Hematopoietic multipotent progenitor cell treated with erythropoietin and hydrocortisone succinate and interleukin-3 and kit ligand, for 8 days (in vitro differentiated cells): ENCODE measurements at regions not wholly inside any gene's neighbourhood (a gene's known extent, or its start where the extent isn't known, plus 50 kb on each side); places are given as distances from the start of the nearest gene placed in this dataset.
"Not testable (repeated sequence)": the region's sequence is repeated elsewhere in the genome, so short reads cannot be mapped to it uniquely, and the experiment has no call there.

Experiments
- DNase-seq: peaks from one replicate; pipeline ENCODE4 v3.0.0-alpha.2; 2015

- DNase-seq, result no peak
These were observed 448.3 kb upstream of the PROX1 start for GRCh38 chr1:213539464-213539863.

- DNase-seq, result no peak
These were observed 446.1 kb upstream of the PROX1 start for GRCh38 chr1:213541641-213542040.

GRCh38 chr1:213545181-213545580, 442.6 kb upstream of the PROX1 start:
- not testable (repeated sequence) for DNase-seq

- no peak for DNase-seq
These were observed 437.8 kb upstream of the PROX1 start for GRCh38 chr1:213549982-213550381.

GRCh38 chr1:213550804-213551203, 437.0 kb upstream of the PROX1 start:
- DNase-seq, result no peak

- DNase-seq, result no peak
These were observed 435.7 kb upstream of the PROX1 start for GRCh38 chr1:213552045-213552444.

GRCh38 chr1:213560226-213560625, 427.5 kb upstream of the PROX1 start:
- DNase-seq, result no peak

- DNase-seq, result no peak
These were observed 425.9 kb upstream of the PROX1 start for GRCh38 chr1:213561870-213562269.

GRCh38 chr1:213564215-213564659, 423.5 kb upstream of the PROX1 start:
- DNase-seq, result peak; percentile 15

GRCh38 chr1:213568929-213569815, 418.6 kb upstream of the PROX1 start:
- no peak for DNase-seq

- no peak for DNase-seq
These were observed 418.0 kb upstream of the PROX1 start for GRCh38 chr1:213569816-213570150.

GRCh38 chr1:213570487-213570886, 417.3 kb upstream of the PROX1 start:
- DNase-seq, result no peak

GRCh38 chr1:213571419-213571818, 416.4 kb upstream of the PROX1 start:
- DNase-seq, result no peak

- DNase-seq, result no peak
These were observed 415.9 kb upstream of the PROX1 start for GRCh38 chr1:213571843-213572242.

- no peak for DNase-seq
These were observed 414.7 kb upstream of the PROX1 start for GRCh38 chr1:213572912-213573647.

- DNase-seq, result no peak
These were observed 414.1 kb upstream of the PROX1 start for GRCh38 chr1:213573648-213574009.

GRCh38 chr1:213582976-213583567, 404.7 kb upstream of the PROX1 start:
- DNase-seq, result no peak

GRCh38 chr1:213584272-213584671, 403.5 kb upstream of the PROX1 start:
- no peak for DNase-seq

- DNase-seq, result no peak
These were observed 402.4 kb upstream of the PROX1 start for GRCh38 chr1:213585402-213585801.

GRCh38 chr1:213585959-213586586, 401.7 kb upstream of the PROX1 start:
- no peak for DNase-seq

GRCh38 chr1:213586587-213586972, 401.2 kb upstream of the PROX1 start:
- DNase-seq, result no peak

GRCh38 chr1:213596729-213597128, 391.0 kb upstream of the PROX1 start:
- DNase-seq, result no peak

GRCh38 chr1:213598263-213598662, 389.5 kb upstream of the PROX1 start:
- no peak for DNase-seq
